HEK293 (cell line): ENCODE measurements at regions not wholly inside any gene's neighbourhood (a gene's known extent, or its start where the extent isn't known, plus 50 kb on each side); places are given as distances from the start of the nearest gene placed in this dataset.

Source experiments
- CTCF ChIA-PET: fragments of 350-600 bp; formaldehyde crosslinking; extraction: SDS; loops from one replicate; lab custom pipeline; 2021; ENCODE audit warnings: antibody characterized with exemption; lab: Yijun Ruan, JAX
- POLR2A ChIA-PET: fragments of 300-600 bp; formaldehyde crosslinking; extraction: SDS; loops from one replicate; lab custom pipeline; 2020; ENCODE audit warnings: antibody characterized with exemption, inconsistent platforms; lab: Yijun Ruan, JAX
- H3K27ac ChIP-seq: fragments of 200-500 bp; sonication (Bioruptor generic); 2 replicates; pipeline ENCODE4 v1.5.1; 2014; ENCODE audit warnings: low read depth, low read length, control low read depth, inconsistent platforms; ENCODE audit errors: extremely low read depth
- H3K36me3 ChIP-seq, 2 experiments: fragments of 200-500 bp in 1 of 2; sonication (Bioruptor generic) in 1 of 2; 1 replicate in 1 of 2; 2 replicates in 1 of 2; pipeline ENCODE4 v1.5.1; 2014 to 2017; ENCODE audit warnings: inconsistent platforms in 2 of 2, low read length in 2 of 2; ENCODE audit not compliant: control insufficient read depth in 2 of 2, insufficient read depth in 1 of 2
- H3K4me1 ChIP-seq: fragments of 200-500 bp; sonication (Bioruptor generic); 2 replicates; pipeline ENCODE4 v1.5.1; 2014; ENCODE audit warnings: mild to moderate bottlenecking, low read length, inconsistent platforms; ENCODE audit not compliant: control insufficient read depth, insufficient read depth
- H3K4me3 ChIP-seq: 2 replicates; pipeline ENCODE4 v1.5.1; 2011; ENCODE audit warnings: low read depth, mild to moderate bottlenecking, control low read depth, low read length, moderate library complexity
- H3K9me3 ChIP-seq: fragments of 200-500 bp; sonication (Bioruptor generic); 2 replicates; pipeline ENCODE4 v1.5.1; 2014; ENCODE audit warnings: low read depth, low read length, inconsistent platforms; ENCODE audit not compliant: control insufficient read depth, insufficient read depth
- IKZF3 ChIP-seq: fragments of 450-650 bp; IDR thresholded peaks from 2 replicates; pipeline ENCODE4 v1.5.0; 2018; ENCODE audit warnings: missing biosample characterization, mild to moderate bottlenecking, missing genetic modification characterization, moderate library complexity
- MEIS1 ChIP-seq: sonication (generic); formaldehyde crosslinking; IDR thresholded peaks from 2 replicates; pipeline ENCODE4 v1.8.1; 2022; ENCODE audit warnings: missing genetic modification reagents, mild to moderate bottlenecking, borderline replicate concordance
- TSHZ1 ChIP-seq: fragments of 450-650 bp; formaldehyde crosslinking; IDR thresholded peaks from 2 replicates; pipeline ENCODE4 v1.5.1; 2016; ENCODE audit warnings: missing biosample characterization, missing genetic modification characterization, borderline replicate concordance
- ZBTB17 ChIP-seq: fragments of 450-650 bp; formaldehyde crosslinking; IDR thresholded peaks from 2 replicates; pipeline ENCODE4 v1.5.1; 2016; ENCODE audit warnings: missing biosample characterization, missing genetic modification characterization
- ZBTB21 ChIP-seq: fragments of 450-650 bp; formaldehyde crosslinking; IDR thresholded peaks from 2 replicates; pipeline ENCODE4 v1.5.1; 2017; ENCODE audit warnings: missing biosample characterization, missing genetic modification characterization
- ZNF138 ChIP-seq: fragments of 450-650 bp; formaldehyde crosslinking; IDR thresholded peaks from 2 replicates; pipeline ENCODE4 v1.5.1; 2016; ENCODE audit warnings: missing biosample characterization, missing genetic modification characterization, borderline replicate concordance
- ZNF157 ChIP-seq: fragments of 450-650 bp; formaldehyde crosslinking; IDR thresholded peaks from 2 replicates; pipeline ENCODE4 v1.5.1; 2016; ENCODE audit warnings: missing biosample characterization, missing genetic modification characterization
- ZNF18 ChIP-seq: fragments of 450-650 bp; formaldehyde crosslinking; IDR thresholded peaks from 2 replicates; pipeline ENCODE4 v1.5.1; 2016; ENCODE audit warnings: missing biosample characterization, missing genetic modification characterization
- ZNF311 ChIP-seq: fragments of 450-650 bp; formaldehyde crosslinking; IDR thresholded peaks from 2 replicates; pipeline ENCODE4 v1.5.1; 2017; ENCODE audit warnings: missing biosample characterization, missing genetic modification characterization, borderline replicate concordance
- ZNF324 ChIP-seq: fragments of 450-650 bp; formaldehyde crosslinking; IDR thresholded peaks from 2 replicates; pipeline ENCODE4 v1.5.1; 2016; ENCODE audit warnings: missing biosample characterization, missing genetic modification characterization
- ZNF366 ChIP-seq: fragments of 450-650 bp; formaldehyde crosslinking; conservative IDR thresholded peaks from 2 replicates; pipeline ENCODE4 v1.5.1; 2016; ENCODE audit warnings: missing biosample characterization, missing genetic modification characterization
- ZNF37A ChIP-seq: fragments of 450-650 bp; IDR thresholded peaks from 2 replicates; pipeline ENCODE4 v1.5.1; 2018; ENCODE audit warnings: missing biosample characterization, missing genetic modification characterization
- ZNF501 ChIP-seq: fragments of 450-650 bp; formaldehyde crosslinking; IDR thresholded peaks from 2 replicates; pipeline ENCODE4 v1.5.1; 2016; ENCODE audit warnings: missing biosample characterization, missing genetic modification characterization
- ZNF555 ChIP-seq: fragments of 450-650 bp; formaldehyde crosslinking; conservative IDR thresholded peaks from 2 replicates; pipeline ENCODE4 v1.5.1; 2017; ENCODE audit warnings: missing biosample characterization, mild to moderate bottlenecking, missing genetic modification characterization, inconsistent platforms
- ZNF623 ChIP-seq: fragments of 450-650 bp; formaldehyde crosslinking; IDR thresholded peaks from 2 replicates; pipeline ENCODE4 v1.5.1; 2016; ENCODE audit warnings: missing biosample characterization, missing genetic modification characterization
- ZNF701 ChIP-seq: fragments of 450-650 bp; formaldehyde crosslinking; IDR thresholded peaks from 2 replicates; pipeline ENCODE4 v1.5.1; 2016; ENCODE audit warnings: missing biosample characterization, missing genetic modification characterization
- TF ChIP-seq, protein P1 (sequence below): fragments of 450-650 bp; formaldehyde crosslinking; IDR thresholded peaks from 2 replicates; pipeline ENCODE4 v1.5.1; 2016; ENCODE audit warnings: missing biosample characterization, missing genetic modification characterization

DNA sequence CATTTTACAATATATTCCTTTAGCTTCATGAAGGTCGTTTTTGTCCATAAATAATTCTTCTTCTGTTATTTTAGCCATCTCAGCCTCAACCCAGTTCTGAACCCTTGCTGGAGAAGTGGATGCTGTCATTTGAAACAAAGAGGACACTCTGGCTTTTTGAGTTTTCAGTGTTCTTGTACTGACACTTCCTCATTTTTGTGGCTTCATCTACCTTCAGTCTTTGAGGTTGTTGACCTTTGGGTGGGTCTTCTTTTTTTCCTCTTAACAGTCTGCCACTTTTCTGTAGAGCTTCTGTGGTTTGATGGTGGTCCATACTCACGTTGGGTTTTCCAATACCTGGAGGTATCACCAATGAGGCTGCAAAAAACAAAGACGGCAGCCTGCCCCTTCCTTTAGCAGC, 650.9 kb downstream of the PDCD6IP start (continued):
- TF ChIP-seq ZNF366 (no peak), ZNF157 (tag by site-specific recombination) (no peak), ZNF311 (tag by site-specific recombination) (no peak)
- TF ChIP-seq, all 188 proteins: peak for 0

- H3K9me3 ChIP-seq = no peaks in the 10 kb centered on the region
- POLR2A ChIA-PET = no interaction called here
- TF ChIP-seq IKZF3 (tag by site-specific recombination) = no peak
- TF ChIP-seq, protein P1, sequence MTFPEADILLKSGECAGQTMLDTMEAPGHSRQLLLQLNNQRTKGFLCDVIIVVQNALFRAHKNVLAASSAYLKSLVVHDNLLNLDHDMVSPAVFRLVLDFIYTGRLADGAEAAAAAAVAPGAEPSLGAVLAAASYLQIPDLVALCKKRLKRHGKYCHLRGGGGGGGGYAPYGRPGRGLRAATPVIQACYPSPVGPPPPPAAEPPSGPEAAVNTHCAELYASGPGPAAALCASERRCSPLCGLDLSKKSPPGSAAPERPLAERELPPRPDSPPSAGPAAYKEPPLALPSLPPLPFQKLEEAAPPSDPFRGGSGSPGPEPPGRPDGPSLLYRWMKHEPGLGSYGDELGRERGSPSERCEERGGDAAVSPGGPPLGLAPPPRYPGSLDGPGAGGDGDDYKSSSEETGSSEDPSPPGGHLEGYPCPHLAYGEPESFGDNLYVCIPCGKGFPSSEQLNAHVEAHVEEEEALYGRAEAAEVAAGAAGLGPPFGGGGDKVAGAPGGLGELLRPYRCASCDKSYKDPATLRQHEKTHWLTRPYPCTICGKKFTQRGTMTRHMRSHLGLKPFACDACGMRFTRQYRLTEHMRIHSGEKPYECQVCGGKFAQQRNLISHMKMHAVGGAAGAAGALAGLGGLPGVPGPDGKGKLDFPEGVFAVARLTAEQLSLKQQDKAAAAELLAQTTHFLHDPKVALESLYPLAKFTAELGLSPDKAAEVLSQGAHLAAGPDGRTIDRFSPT = no peak
- TF ChIP-seq ZNF37A (tag by site-specific recombination) = no peak
- no peak overlapping the region for H3K4me3 ChIP-seq
- H3K4me1 ChIP-seq = no peaks in the 10 kb centered on the region
- CTCF ChIA-PET = interaction anchor here (0.7 kb wide), 1 partner anchor 73 kb away, joined by 3 read pairs; no protein-coding TSS in a partner anchor
- no peaks in the 10 kb centered on the region for H3K36me3 ChIP-seq
- H3K27ac ChIP-seq = no peak overlapping the region
Observed at GRCh38 chr3:34463414-34463813, 665.0 kb downstream of the PDCD6IP start.

- H3K4me1 ChIP-seq = no peaks in the 10 kb centered on the region
- H3K36me3 ChIP-seq = no peaks in the 10 kb centered on the region
- CTCF ChIA-PET = no interaction called here
- POLR2A ChIA-PET = no interaction called here
- no peak for TF ChIP-seq ZBTB21 (tag by site-specific recombination)
- TF ChIP-seq TSHZ1 (tag by site-specific recombination) = no peak
- TF ChIP-seq ZNF324 (tag by site-specific recombination) = no peak
- no peak for TF ChIP-seq ZBTB17 (tag by site-specific recombination)
- no peak for TF ChIP-seq ZNF701 (tag by site-specific recombination)
- TF ChIP-seq ZNF623 = no peak
- no peak for TF ChIP-seq ZNF555 (tag by site-specific recombination)
- TF ChIP-seq ZNF18 = no peak
- no peak for TF ChIP-seq ZNF138 (tag by site-specific recombination)
- TF ChIP-seq ZNF501 = no peak
- no peak for TF ChIP-seq MEIS1 (CRISPR knock-in tag)
- no peak for TF ChIP-seq ZNF311 (tag by site-specific recombination)
- H3K27ac ChIP-seq = no peak overlapping the region
- no peak overlapping the region for H3K4me3 ChIP-seq
- H3K9me3 ChIP-seq = no peaks in the 10 kb centered on the region
Observed at GRCh38 chr3:34464646-34465045, 666.2 kb downstream of the PDCD6IP start.
